ENCODE measurements at regions not wholly inside any gene's neighbourhood (a gene's known extent, or its start where the extent isn't known, plus 50 kb on each side); places are given as distances from the start of the nearest gene placed in this dataset.

- TF ChIP-seq REST (IDR thresholded peaks at IDR 0.05; ENCODE audit: low read depth, low read length): no peak
Measured at GRCh38 chr15:38631119-38632075, 66.8 kb upstream of the RASGRP1 start (continued).

- Histone ChIP-seq H3K27ac (ENCODE audit: low read depth in 2 of 2, low read length in 1 of 2) (no peak overlapping the region), H3K4me1 (ENCODE audit: control insufficient read depth in 1 of 2, insufficient read depth in 2 of 2, low read depth in 1 of 2, low read length in 1 of 2) (no peaks in the 10 kb centered on the region), H3K36me3 (replicated peaks in 1 of 2; ENCODE audit: control insufficient read depth in 1 of 2, insufficient read depth in 2 of 2, low read length in 1 of 2) (no peaks in the 10 kb centered on the region), H3K9ac (no peak overlapping the region), H3F3A (replicated peaks; ENCODE audit: insufficient read depth) (no peaks in the 10 kb centered on the region), H3K9me3 (no peaks in the 10 kb centered on the region), H3K27me3 (ENCODE audit: insufficient read depth) (no peaks in the 10 kb centered on the region; the same call in 1 of the 2 replicates), H3K9me2 (no peaks in the 10 kb centered on the region), H4K20me1 (ENCODE audit: insufficient read depth) (no peaks in the 10 kb centered on the region), H3K4me2 (no peak overlapping the region), H3K79me2 (ENCODE audit: insufficient read depth) (no peaks in the 10 kb centered on the region), H3K4me3 (ENCODE audit: low read depth in 2 of 2, low read length in 1 of 2) (no peak overlapping the region), H2AFZ (ENCODE audit: low read depth) (no peak overlapping the region)
- DNase-seq: no peak
- ChIA-PET POLR2A (no interaction called here), CTCF (interaction anchor here (0.9 kb wide), 1 partner anchor 9 kb away, joined by 3 read pairs; no protein-coding TSS in a partner anchor)
- TF ChIP-seq FOXJ3 (CRISPR knock-in tag; IDR thresholded peaks at IDR 0.05): no peak
- TF ChIP-seq RXRA (IDR thresholded peaks at IDR 0.05; ENCODE audit: borderline replicate concordance, low read depth): no peak
- TF ChIP-seq TAF1 (IDR thresholded peaks at IDR 0.05; ENCODE audit: borderline replicate concordance, low read depth, low read length): no peak
- no peak for TF ChIP-seq IRF3 (IDR thresholded peaks at IDR 0.05; ENCODE audit: low read depth, low read length)
- 46% methylated on average over 2 of the region's 2 CpGs for WGBS (ENCODE audit: low lambda C conversion rate)
Measured at GRCh38 chr15:38635170-38635569, 70.6 kb upstream of the RASGRP1 start.

- POLR2A ChIA-PET: no interaction called here
Measured at GRCh38 chr15:38636597-38636996, 72.0 kb upstream of the RASGRP1 start.

More at GRCh38 chr15:38636597-38636996, 72.0 kb upstream of the RASGRP1 start:
- Histone ChIP-seq H3K27ac (ENCODE audit: low read depth in 2 of 2, low read length in 1 of 2) (no peak overlapping the region), H3K4me2 (no peak overlapping the region), H3K4me1 (ENCODE audit: control insufficient read depth in 1 of 2, insufficient read depth in 2 of 2, low read depth in 1 of 2, low read length in 1 of 2) (no peaks in the 10 kb centered on the region), H4K20me1 (ENCODE audit: insufficient read depth) (no peaks in the 10 kb centered on the region), H3K4me3 (ENCODE audit: low read depth in 2 of 2, low read length in 1 of 2) (no peak overlapping the region), H3K79me2 (ENCODE audit: insufficient read depth) (no peaks in the 10 kb centered on the region), H3F3A (replicated peaks; ENCODE audit: insufficient read depth) (no peaks in the 10 kb centered on the region), H3K9ac (no peak overlapping the region), H3K27me3 (ENCODE audit: insufficient read depth) (no peaks in the 10 kb centered on the region; the same call in 1 of the 2 replicates), H3K9me2 (no peaks in the 10 kb centered on the region), H3K9me3 (no peaks in the 10 kb centered on the region), H2AFZ (ENCODE audit: low read depth) (no peak overlapping the region), H3K36me3 (replicated peaks in 1 of 2; ENCODE audit: control insufficient read depth in 1 of 2, insufficient read depth in 2 of 2, low read length in 1 of 2) (no peaks in the 10 kb centered on the region)
- no peak for DNase-seq
- WGBS (ENCODE audit: low lambda C conversion rate): 25% methylated on average over 4 of the region's 4 CpGs
- CTCF ChIA-PET: no interaction called here
- TF ChIP-seq TAF1 (IDR thresholded peaks at IDR 0.05; ENCODE audit: borderline replicate concordance, low read depth, low read length) (no peak), REST (IDR thresholded peaks at IDR 0.05; ENCODE audit: low read depth, low read length) (no peak), GATA2 (CRISPR knock-in tag; IDR thresholded peaks at IDR 0.05) (no peak), RAD21 (IDR thresholded peaks at IDR 0.05; ENCODE audit: low read length) (no peak)

Measured in SK-N-SH (cell line).